Middle frontal gyrus (tissue), 1 donor: ENCODE measurements at regions not wholly inside any gene's neighbourhood (a gene's known extent, or its start where the extent isn't known, plus 50 kb on each side); places are given as distances from the start of the nearest gene placed in this dataset.
A peak's percentile ranks its signal among the peaks of the same experiment; 100 is the strongest.

Source experiments
- DNase-seq: peaks from one replicate; pipeline ENCODE4 v3.0.0-alpha.2; 2015; ENCODE audit warnings: low spot score; ENCODE audit errors: extremely low spot score

GRCh38 chr13:44092078-44092970 is 212.6 kb downstream of the LACC1 start:
- DNase-seq: no peak

GRCh38 chr13:44093607-44094564 is 214.2 kb downstream of the LACC1 start:
- DNase-seq: no peak

GRCh38 chr13:44096901-44097300 is 217.2 kb downstream of the LACC1 start:
- DNase-seq: no peak

- DNase-seq: no peak
Measured at GRCh38 chr13:44098559-44098958, 218.9 kb downstream of the LACC1 start.

GRCh38 chr13:44101347-44102083 is 221.8 kb downstream of the LACC1 start:
- no peak for DNase-seq

- no peak for DNase-seq
Measured at GRCh38 chr13:44103429-44104196, 223.9 kb downstream of the LACC1 start.

- peak; percentile 56 for DNase-seq
Measured at GRCh38 chr13:44104197-44104490, 224.4 kb downstream of the LACC1 start.

GRCh38 chr13:44104969-44105368 is 225.3 kb downstream of the LACC1 start:
- DNase-seq: no peak

GRCh38 chr13:44106266-44107152 is 226.8 kb downstream of the LACC1 start:
- DNase-seq: no peak

GRCh38 chr13:44107357-44108121 is 227.8 kb downstream of the LACC1 start:
- no peak for DNase-seq

- DNase-seq: no peak
Measured at GRCh38 chr13:44108331-44108858, 228.7 kb downstream of the LACC1 start.

- DNase-seq: no peak
Measured at GRCh38 chr13:44110091-44110621, 230.5 kb downstream of the LACC1 start.

- no peak for DNase-seq
Measured at GRCh38 chr13:44111701-44112100, 232.0 kb downstream of the LACC1 start.

- DNase-seq: no peak
Measured at GRCh38 chr13:44112700-44113329, 233.1 kb downstream of the LACC1 start.

GRCh38 chr13:44116562-44117332 is 237.0 kb downstream of the LACC1 start:
- DNase-seq: no peak

- no peak for DNase-seq
Measured at GRCh38 chr13:44117351-44117750, 237.6 kb downstream of the LACC1 start.

GRCh38 chr13:44117816-44118215 is 238.1 kb downstream of the LACC1 start:
- DNase-seq: no peak
